Activated CD4-positive, alpha-beta T cell treated with anti-CD3 and anti-CD28 coated beads, Interleukin-2, Interleukin-4, amounts not matched to agents 100 ng/mL and 50 ng/mL, durations not matched to agents 16 hours and 8 hours (primary cell): ENCODE measurements at regions not wholly inside any gene's neighbourhood (a gene's known extent, or its start where the extent isn't known, plus 50 kb on each side); places are given as distances from the start of the nearest gene placed in this dataset.
"Not testable (repeated sequence)": the region's sequence is repeated elsewhere in the genome, so short reads cannot be mapped to it uniquely, and the experiment has no call there.

Experiments
- DNase-seq: peaks from one replicate; pipeline ENCODE4 v3.0.0-alpha.2; 2020; ENCODE audit warnings: low spot score

DNA sequence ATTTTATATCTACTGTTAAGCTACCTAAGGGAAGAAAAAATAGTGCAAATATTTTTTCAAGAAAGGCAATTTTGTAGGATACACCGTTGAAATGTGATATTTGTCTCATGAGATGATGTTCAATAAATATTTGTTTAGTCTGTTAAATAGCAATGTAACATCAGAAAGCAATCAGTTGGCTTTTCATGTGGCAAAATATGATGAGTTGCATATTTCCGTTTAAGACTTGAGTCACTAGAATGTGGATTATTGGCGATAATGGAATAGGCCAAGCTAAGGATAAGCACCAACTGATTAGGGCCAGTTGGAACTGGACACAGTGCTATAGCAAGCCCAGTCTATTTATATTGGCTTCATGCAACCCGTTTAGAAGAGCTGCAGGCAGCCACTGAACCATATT lies 250.4 kb upstream of the SLC16A7 start:
- no peak for DNase-seq

DNA sequence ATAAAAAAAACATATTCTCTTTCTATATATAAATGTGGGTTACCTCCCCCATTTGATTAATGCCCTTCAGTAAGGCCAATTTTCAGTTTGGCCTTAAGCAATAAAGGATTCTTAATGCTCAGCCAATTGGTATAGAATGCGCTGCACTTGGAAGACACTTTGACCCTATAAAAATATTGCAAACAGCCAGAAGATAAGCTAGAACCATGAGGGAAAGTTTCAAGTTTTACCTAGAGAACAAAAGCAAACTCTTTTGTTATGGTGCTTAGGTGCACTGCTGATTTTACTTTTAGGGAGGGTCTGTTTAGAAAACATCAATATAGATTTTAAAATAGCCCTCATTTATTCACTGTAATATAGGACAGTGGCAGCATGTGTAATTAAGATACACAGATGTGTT lies 251.6 kb upstream of the SLC16A7 start:
- DNase-seq: no peak

DNA sequence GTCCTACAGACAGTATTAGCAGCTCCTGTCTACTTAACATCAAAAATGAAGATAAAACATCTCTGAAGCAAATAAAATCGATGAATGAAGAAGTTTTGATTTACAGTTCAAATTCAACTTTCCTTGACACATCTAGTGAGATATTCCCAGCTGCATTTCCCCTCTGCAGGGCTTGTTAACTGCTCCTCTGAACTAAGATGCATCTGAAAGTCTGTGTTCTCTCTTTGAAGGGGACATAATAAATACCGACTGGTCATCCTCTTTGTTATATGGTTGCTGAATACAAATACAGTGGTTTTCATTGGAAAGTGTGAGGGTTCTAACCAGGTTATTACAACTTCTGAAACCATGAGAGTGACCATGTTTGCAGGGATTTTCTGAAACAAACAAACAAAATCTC lies 266.4 kb upstream of the SLC16A7 start:
- no peak for DNase-seq

DNA sequence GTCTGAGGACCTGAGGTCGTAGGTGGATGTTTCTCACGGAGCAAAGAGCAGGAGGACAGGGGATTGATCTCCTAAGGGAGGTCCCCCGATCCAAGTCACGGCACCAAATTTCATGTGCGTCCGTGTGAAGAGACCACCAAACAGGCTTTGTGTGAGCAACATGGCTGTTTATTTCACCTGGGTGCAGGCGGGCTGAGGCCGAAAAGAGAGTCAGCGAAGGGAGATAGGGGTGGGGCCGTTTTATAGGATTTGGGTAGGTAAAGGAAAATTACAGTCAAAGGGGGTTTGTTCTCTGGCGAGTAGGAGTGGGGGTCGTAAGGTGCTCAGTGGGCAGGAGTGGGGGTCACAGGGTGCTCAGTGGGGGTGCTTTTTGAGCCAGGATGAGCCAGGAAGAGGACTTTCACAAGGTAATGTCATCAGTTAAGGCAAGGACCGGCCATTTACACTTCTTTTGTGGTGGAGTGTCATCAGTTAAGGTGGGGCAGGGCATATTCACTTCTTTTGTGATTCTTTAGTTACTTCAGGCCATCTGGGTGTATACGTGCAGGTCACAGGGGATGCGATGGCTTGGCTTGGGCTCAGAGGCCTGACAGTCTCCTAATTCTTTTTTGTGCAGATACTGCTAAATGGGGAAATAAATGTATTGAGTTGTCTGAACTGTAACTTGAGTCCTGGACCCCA lies 267.3 kb upstream of the SLC16A7 start:
- not testable (repeated sequence) for DNase-seq

DNA sequence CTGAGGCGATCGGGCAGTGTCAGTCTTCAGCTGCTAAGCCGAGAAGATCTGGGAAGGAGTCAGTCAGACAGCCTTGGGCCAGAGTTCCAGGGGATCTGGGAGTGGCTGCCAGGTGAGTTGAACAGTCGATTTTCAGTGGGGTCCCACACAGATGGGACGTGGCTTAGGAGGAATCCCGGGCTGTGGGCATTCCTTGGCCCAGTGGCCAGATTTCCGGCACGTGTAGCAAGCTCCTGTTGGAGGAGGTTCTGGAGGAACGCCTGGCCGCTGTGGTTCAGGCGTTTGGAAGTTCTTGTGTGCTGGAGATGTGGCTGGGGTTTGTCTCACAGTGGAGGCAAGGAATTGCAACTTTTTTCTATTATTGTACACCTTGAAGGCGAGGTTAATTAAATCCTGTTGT lies 269.4 kb upstream of the SLC16A7 start:
- DNase-seq: not testable (repeated sequence)

DNA sequence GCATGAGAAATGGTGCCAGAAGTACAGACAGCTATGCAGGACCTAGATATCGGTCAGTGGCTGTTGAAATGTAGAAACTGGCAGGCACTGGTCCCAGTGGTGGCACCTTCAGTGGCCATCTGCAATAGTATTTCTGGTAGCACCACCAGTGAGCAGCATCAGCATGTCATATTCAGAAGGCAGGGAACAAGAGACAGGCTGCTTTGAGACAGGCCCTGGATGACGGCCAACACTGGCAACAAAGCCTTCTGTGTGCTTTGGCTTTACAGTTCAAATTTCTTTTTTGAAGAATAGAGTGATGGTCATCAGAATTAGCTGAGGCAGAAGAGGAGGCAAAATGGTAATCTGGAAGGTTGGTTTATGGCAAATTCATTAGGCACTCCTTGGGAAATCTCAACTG lies 273.4 kb upstream of the SLC16A7 start:
- no peak for DNase-seq

DNA sequence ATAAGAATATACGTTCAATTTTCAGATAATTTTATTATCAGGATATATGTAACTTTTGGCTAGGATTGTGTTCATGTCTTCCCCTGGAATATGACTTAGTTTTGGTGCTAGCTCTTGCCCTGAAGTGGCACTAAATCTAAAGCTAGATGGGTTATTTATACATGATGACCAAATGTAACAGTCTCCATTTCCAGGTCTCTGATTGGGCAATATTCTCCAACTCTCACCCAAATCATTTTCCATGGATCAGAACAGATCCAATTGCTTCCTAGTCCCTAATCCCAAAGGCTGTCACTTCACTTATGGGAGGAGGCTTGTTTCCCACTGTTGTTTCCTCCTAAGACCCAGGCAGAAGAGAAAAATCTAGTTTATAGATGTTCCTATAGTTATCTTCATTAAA lies 274.6 kb upstream of the SLC16A7 start:
- DNase-seq: no peak

DNA sequence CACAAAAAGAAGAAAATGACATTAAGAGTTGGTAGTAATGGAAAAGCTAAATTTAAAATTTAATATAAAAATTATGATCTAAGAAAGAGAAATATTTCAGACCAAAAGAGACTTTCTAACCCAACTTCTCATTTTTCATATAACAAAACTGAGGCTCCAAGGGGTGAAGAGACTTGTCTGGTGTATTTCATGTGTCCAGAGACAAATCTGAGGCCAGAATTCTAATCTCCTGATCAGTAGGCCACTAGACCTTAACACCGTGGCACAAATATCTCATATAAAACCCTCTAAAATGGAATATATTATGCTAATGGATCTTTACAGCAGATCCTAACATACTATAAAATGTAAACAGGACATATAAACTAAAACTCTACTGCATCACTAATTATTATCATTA lies 275.7 kb upstream of the SLC16A7 start:
- no peak for DNase-seq

DNA sequence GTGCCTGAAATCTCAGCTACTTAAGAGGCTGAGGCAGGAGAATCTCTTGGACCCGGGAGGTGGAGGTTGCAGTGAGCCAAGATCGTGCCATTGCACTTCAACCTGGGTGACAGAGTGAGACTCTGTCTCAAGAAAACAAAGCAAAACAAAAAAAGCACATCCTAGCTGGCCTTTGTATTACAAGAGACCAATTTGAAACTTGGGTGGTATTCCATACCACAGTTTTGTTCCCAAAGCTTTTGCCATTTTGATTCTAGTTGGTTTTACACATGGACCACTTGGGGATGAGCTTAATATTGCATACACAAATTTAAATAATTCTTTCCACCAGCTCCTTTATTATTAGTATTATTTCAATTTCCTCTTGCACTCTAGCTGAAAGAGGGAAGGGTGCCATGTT lies 276.9 kb upstream of the SLC16A7 start:
- no peak for DNase-seq

DNA sequence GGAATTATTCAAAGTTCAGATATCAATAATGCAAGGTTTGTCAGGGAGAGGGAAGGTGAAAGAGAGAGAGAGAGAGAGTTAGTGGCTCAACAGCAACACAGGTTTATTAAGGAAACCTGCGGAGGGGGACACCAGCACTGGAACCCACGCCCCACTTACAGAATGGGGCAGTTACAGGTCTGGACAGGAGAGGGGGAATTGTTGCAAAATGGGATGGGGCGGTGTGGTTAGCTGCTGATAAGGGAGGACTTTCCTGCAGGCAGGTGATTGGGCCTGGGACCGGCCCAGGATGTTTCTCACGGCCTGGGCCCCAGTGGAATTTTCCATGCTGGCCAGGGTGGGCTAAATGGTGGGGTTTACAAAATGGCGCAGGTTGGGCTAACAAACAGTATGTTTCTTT lies 278.2 kb upstream of the SLC16A7 start:
- no peak for DNase-seq

DNA sequence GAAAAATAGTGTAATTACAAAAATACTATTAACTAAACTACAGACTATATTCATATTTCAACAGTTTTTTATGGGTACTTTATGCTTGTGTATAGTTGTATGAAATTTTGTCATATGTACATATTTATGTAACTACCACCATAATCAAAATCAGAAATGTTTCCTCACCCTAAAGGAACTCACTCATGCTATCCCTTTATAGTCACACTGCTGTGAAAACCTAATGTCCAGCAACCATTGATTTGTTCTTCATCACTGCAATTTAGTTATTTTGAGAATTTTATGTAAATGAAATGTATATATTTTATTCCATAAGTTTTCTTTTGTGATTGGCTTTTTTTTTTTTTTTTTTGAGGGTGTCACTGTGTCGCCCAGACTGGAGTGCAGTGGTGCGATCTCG lies 278.9 kb upstream of the SLC16A7 start:
- no peak for DNase-seq

DNA sequence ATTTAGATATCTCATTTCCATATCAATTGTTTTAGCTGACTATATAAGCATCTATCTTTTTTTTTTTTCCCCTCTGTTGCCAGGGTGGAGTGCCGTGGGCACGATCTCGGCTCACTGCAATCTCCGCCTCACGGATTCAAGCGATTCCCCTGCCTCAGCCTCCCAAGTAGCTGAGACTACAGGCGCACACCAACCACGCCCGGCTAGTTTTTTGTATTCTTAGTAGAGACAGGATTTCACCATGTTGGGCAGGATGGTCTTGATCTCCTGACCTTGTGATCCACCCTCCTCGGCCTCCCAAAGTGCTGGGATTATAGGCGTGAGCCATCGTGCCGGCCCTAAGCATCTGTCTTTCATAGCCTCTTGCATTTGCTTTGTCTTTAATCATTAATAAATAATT lies 279.5 kb upstream of the SLC16A7 start:
- DNase-seq: not testable (repeated sequence)

DNA sequence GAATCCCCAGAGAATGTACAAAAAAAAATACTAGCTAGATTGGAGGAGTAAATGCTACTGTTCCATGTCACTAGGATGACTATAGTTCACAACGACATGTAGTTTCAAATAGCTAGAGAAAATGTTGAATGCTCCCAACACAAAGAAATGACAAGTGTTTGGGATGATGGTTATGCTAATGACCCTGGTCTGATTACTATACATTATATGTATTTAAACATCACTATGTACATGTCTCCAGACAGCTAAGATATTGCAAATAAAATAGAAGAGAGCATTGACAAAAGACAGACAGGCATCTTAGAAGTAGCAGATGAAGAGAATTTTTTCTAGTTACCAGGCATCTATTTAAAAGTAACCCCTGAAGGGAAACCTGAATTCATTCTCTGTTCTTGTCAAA lies 281.6 kb upstream of the SLC16A7 start:
- DNase-seq: no peak

DNA sequence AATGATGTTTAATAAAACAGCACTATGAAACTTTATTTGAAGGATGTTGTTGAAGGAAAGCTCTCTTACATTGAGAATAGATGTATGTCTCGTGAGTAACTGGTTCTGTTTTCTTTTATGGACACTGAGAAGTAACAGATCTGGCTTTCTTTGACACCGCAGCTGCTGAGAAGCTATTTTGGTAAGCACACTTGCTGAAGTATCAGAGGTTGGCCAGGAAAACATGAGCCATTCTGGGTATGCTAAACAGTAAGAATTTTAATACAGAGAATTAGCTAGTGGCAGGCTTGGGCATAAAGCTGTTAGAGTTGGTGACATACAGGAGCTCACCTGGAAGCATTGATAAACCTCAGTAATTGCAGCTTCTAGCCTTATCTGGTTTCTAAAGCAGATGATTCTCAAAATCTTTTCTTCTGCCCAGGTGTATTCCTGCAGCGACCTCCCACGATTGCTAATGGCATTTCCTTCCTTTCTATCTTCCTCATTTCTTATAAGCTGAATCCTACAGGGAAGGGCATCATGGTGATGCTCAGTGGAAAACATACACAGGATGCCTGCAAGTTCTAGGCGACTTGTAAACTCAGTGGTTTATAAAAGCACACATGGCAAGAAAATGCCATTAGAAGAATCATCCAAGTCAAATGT lies 291.6 kb upstream of the SLC16A7 start:
- no peak for DNase-seq

DNA sequence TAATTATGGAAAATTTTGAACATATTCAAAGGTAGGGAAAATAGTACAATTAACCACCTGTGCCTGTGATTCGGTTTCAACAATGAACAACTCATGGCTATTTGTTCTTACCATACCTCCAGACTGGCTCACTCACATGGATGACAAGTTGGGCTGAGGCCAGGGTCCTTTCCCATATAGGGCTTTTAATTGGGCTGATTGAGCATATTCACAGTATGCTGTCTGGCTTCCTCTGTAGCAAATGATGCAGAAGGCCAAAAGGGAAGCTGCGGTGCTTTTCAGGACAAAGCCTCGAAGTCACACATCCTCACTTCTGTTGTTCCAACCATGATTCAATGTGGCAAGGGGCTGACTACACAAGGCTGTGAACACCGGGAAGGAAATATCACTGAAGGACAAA lies 297.5 kb upstream of the SLC16A7 start:
- no peak for DNase-seq

DNA sequence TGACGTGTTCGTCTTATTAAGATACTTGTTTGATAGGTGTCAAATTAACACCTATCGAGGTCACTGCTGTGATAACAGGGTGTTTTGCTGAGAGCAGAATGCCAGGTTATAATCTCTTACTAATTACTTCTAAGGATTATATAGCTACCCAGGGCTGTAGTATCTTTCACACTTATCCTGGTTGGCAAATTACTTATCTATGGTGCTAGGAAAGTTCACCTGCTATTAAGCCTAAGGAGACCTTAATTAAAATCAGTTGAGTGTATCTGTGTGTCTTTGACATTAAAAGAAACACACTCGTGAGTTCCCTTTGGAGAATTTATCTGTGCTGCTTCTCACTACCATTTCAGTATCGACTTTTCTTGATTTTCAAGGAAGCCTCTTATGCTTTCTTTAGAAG lies 301.6 kb upstream of the SLC16A7 start:
- no peak for DNase-seq

DNA sequence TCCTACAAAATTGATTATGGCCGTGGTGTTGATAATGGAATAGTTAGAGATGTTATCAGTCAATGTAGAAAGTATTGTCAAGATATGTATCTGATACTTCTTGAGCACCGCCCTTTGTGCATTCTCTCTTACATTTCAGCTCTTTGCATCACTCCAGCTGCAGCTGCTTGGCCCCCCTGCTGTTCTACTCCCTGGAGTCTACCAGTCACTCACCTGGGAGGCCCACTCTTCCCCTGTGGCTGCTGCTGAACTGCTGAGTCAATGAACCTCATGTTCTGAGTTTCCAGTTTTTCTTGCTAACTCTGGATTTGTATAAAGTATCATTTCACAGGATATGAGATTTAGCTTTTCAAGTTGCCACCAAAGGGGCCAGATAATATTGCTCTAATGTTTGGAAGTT lies 312.8 kb upstream of the SLC16A7 start:
- DNase-seq: no peak

DNA sequence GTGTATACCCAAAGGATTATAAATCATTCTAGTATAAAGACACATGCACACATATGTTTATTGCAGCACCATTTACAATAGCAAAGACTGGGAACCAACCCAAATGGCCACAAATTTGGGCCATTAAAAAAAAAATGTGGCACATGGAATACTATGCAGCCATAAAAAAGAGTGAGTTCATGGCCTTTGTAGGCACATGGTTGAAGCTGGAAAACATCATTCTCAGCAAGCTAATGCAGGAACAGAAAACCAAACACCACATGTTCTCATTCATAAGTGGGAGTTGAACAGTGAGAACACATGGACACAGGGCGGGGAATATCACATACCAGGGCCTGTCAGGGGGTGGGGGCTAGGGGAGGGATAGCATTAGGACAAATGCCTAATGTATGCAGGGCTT lies 322.3 kb upstream of the SLC16A7 start:
- not testable (repeated sequence) for DNase-seq

DNA sequence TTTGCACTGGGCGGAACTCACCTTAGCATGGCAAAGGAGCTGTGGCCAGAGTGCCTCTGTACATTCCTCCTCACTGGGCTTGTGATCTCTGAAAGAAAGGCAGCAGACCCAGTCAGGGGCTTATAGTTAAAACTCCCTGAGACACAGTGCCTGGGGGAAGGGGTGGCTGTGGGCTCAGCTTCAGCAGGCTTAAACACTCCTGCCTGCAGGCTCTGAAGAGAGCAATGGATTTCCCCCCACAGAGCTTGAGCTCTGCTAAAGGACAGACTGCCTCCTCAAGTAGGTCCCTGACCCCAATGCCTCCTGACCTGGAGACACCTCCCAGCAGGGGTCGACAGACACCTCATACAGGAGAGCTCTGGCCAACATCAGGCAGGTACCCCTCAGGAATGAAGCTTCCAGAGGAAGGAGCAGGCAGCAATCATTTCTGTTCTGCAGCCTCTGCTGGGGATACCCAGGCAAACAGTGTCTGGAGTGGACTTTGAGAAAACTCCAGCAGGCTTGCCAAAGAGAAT lies 327.5 kb upstream of the SLC16A7 start:
- DNase-seq: no peak

DNA sequence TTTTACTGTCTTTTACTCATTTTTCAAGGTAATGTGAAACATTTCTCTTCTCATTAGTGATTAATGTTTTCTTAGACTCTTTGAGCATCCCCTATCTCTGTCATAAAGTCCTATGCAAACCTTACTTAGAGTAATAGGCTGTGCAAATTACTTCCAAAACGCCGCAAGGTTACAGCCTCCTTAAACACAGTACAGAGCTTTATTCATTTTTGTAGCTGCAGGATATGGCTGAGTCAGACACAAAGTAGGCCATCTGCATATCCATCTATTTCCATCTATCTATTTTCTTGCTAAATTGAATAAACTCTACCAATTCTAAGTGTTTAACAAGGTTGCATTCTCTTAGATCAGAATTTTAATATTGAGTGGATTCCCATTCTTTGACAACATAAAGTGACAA lies 335.6 kb upstream of the SLC16A7 start:
- no peak for DNase-seq

DNA sequence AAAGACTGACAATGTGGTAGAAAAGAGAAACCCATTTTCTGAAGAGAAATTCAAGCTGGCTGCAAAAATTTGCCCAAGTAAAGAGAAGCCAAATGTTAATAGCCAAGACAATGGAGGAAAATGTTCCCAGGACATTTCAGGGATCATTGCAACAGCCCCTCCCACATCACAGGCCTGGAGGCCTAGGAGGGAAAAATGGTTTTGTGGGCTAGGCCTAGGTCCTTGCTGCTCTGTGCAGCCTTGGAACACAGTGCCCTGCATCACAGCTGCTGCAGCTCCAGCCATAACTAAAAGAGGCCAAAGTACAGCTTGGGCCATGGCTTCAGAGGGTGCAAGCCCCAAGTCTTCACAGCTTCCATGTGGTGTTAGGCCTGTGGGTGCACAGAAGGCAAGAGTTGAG lies 332.4 kb upstream of the LRIG3 start:
- DNase-seq: no peak

DNA sequence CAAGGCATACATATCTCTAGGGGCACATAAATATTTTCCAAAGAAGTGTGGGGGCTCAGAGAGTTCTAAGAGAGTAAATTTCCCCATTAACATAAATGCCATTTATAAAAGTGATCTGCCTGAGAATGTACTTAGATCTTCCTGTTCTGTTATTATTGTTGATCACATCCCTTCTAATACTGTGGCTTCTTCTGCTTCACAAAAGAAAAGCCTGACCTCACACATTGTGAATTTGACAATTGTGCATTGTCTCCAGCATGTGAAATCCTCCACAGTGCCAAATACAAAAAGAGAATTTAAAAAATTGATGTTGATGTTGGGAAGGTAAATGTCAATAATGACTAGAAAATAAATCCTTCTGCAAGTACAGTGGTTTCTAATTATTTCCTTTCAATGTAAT lies 330.5 kb upstream of the LRIG3 start:
- DNase-seq: no peak

DNA sequence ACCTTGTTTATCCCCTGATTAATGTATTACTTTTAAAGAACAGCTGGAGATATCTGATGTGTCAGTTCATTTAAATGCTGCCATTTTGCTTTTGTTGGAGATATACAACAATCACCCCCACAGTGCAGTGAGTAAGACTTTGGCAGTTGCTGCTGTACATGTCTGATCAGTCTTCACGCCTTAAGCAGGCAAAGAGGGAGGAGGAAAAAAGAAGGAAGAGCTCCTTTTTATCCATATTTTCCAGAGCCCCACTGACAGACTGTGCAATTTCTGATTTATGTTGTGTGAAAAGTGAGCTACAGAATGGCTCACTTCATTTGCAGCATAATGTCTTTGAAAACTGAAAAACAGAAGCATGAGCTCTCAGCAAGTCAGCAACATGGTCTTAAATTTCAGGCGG lies 319.7 kb upstream of the LRIG3 start:
- DNase-seq: no peak

DNA sequence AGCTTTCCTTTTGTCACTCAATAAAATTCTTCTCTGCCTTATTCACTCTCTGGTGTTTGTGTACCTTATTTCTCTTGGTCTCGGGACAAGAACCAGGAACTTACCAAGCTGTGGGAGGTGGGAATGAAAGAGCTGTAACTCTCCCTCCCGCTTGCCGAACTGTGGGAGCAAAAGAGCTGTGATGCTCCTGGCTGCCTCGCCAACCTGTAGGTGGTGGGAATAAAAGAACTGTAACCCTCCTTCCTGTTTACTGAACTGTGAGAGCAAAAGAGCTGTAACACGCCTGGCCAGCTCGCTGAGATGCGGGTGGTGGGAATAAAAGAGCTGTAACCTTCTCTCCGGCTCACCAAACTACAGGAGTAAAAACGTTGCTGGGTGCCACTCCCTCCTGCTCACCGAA lies 314.1 kb upstream of the LRIG3 start:
- DNase-seq: no peak
